ENCODE measurements at regions not wholly inside any gene's neighbourhood (a gene's known extent, or its start where the extent isn't known, plus 50 kb on each side); places are given as distances from the start of the nearest gene placed in this dataset.

GRCh38 chr20:52859156-52859876, 112.8 kb upstream of the TSHZ2 start:
- DNase-seq: no peak

- DNase-seq: no peak
Observed at GRCh38 chr20:52852714-52853113, 119.4 kb upstream of the TSHZ2 start.

- DNase-seq: no peak
Observed at GRCh38 chr20:52847731-52848359, 124.3 kb upstream of the TSHZ2 start.

- DNase-seq: no peak
Observed at GRCh38 chr20:52847029-52847660, 125.0 kb upstream of the TSHZ2 start.

- DNase-seq: no peak
Observed at GRCh38 chr20:52845044-52845443, 127.1 kb upstream of the TSHZ2 start.

- no peak for DNase-seq
Observed at GRCh38 chr20:52843425-52843824, 128.7 kb upstream of the TSHZ2 start.

- DNase-seq: no peak
Observed at GRCh38 chr20:52841003-52841402, 131.2 kb upstream of the TSHZ2 start.

- DNase-seq: no peak
Observed at GRCh38 chr20:52840041-52840440, 132.1 kb upstream of the TSHZ2 start.

GRCh38 chr20:52838510-52839241, 133.5 kb upstream of the TSHZ2 start:
- DNase-seq: no peak

- DNase-seq: no peak
Observed at GRCh38 chr20:52837378-52837777, 134.8 kb upstream of the TSHZ2 start.

- no peak for DNase-seq
Observed at GRCh38 chr20:52833901-52834300, 138.3 kb upstream of the TSHZ2 start.

GRCh38 chr20:52832151-52832774, 139.9 kb upstream of the TSHZ2 start:
- no peak for DNase-seq

- no peak for DNase-seq
Observed at GRCh38 chr20:52830598-52830997, 141.6 kb upstream of the TSHZ2 start.

GRCh38 chr20:52829111-52829510, 143.0 kb upstream of the TSHZ2 start:
- no peak for DNase-seq

GRCh38 chr20:52828199-52828598, 144.0 kb upstream of the TSHZ2 start:
- DNase-seq: no peak

- no peak for DNase-seq
Observed at GRCh38 chr20:52826722-52827121, 145.4 kb upstream of the TSHZ2 start.

- DNase-seq: no peak
Observed at GRCh38 chr20:52826321-52826720, 145.8 kb upstream of the TSHZ2 start.

GRCh38 chr20:52824494-52825216, 147.5 kb upstream of the TSHZ2 start:
- DNase-seq: no peak

- no peak for DNase-seq
Observed at GRCh38 chr20:52823303-52823702, 148.9 kb upstream of the TSHZ2 start.

GRCh38 chr20:52820641-52821292, 151.4 kb upstream of the TSHZ2 start:
- no peak for DNase-seq

GRCh38 chr20:52818491-52818890, 153.7 kb upstream of the TSHZ2 start:
- DNase-seq: no peak

GRCh38 chr20:52817981-52818380, 154.2 kb upstream of the TSHZ2 start:
- DNase-seq: no peak
